Activated CD4-positive, alpha-beta T cell treated with anti-CD3 and anti-CD28 coated beads, Interleukin-2, Interleukin-6, amounts not matched to agents 100 ng/mL and 50 ng/mL, durations not matched to agents 16 hours and 8 hours (primary cell): ENCODE measurements at regions not wholly inside any gene's neighbourhood (a gene's known extent, or its start where the extent isn't known, plus 50 kb on each side); places are given as distances from the start of the nearest gene placed in this dataset.
"Not testable (repeated sequence)": the region's sequence is repeated elsewhere in the genome, so short reads cannot be mapped to it uniquely, and the experiment has no call there.

Experiments
- DNase-seq: peaks from one replicate; pipeline ENCODE4 v3.0.0-alpha.2; 2020

DNA sequence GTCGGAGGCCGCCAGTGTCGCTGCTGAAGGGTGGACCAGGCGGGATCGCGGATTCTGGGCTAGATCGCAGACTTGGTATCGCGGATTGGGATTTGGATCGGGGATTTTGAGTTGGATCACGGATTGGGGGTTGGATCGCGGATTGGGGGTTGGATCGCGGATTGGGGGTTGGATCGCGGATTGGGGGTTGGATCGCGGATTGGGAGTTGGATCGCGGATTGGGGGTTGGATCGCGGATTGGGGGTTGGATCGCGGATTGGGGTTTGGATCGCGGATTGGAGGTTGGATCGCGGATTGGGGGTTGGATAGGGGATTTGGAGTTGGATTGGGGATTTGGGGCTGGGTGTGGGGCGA is 93.1 kb upstream of the THOC3 start:
- DNase-seq, result not testable (repeated sequence)

DNA sequence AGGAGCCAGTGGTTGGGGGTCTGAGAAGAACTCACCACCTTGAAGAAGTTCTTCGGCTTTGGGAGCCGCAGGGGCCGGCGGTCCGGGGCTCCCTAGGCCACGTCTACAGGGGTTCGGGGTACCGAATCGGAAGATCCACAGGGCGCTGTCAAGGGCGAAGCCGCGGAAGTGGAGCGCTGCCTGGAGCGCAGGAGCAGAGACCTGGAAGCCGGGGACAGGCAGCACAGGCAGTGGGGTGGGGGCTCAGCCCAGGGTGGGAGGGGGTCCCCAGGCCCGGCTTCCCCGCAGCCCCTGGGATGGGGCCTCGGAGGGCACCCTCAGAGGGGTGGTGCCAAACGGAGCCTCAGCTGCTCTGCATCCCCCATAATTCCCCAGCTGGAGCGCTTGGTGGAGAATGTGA is 93.5 kb upstream of the THOC3 start:
- not testable (repeated sequence) for DNase-seq

DNA sequence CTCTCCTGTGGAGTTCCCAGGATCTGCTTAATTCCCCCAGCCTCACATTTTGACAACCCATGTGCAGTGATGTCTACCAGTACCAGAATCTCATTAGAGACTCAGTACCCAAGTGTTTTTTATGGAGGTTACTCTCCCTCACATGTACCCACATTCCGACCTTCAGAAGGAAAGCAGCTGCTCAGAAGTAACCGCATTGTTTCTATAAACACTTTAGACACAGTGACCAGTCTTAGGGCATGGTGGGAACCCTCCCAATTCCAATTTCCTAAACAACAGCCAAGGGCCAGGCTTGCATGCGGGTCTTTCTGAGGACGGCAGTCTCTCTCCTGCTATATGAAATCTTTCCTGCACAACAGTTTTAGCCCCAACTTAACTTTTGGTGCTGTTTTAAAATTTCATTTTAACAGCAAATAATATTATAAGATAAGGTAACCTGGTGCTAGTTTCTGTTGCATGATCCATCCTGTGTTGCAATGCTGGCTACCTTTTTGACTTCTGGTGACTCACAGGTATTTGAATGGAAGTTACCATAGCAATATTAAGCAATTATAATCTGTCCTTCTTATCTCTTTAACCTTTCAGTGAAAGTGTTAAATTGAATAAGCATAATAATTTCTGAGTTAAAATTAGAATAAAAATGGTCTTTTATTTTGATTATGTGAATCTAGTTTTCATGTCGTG is 98.3 kb upstream of the THOC3 start:
- not testable (repeated sequence) for DNase-seq

DNA sequence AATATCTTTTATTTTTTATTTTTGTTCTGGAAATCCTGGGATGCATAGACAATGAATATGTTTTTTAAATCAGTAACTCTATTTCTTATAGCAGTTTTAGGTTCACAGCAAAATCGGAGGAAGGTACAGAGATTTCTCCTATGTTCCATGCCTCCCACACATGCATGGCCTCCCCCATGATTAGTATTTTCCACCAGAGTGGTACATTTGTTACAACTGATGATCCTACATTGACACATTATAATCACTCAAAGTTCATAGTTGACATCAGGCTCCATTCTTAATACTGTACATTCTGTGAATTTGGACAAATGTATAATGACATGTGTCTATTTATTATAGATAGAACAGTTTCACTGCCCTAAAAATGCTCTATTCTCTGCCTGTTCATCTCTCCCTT is 99.0 kb upstream of the THOC3 start:
- not testable (repeated sequence) for DNase-seq

DNA sequence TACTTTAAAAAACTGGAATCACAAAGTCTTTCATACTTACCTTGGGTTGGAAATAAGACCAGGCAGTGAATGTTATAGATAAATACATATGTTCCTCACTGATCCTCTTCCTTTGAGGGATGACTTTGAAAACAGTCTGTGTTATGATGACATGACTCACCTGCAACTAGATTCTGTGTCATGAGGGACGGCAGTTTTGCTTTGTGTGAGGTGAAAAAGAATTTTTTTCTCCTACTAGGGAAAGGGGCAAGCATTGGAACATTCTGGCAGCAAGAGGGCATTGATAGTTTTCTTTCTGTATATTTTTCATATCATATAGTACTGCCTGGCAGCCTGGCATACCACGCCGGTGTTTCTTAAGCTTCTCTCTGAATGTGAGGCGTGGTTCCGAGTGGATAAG is 99.8 kb upstream of the THOC3 start:
- DNase-seq, result not testable (repeated sequence)

DNA sequence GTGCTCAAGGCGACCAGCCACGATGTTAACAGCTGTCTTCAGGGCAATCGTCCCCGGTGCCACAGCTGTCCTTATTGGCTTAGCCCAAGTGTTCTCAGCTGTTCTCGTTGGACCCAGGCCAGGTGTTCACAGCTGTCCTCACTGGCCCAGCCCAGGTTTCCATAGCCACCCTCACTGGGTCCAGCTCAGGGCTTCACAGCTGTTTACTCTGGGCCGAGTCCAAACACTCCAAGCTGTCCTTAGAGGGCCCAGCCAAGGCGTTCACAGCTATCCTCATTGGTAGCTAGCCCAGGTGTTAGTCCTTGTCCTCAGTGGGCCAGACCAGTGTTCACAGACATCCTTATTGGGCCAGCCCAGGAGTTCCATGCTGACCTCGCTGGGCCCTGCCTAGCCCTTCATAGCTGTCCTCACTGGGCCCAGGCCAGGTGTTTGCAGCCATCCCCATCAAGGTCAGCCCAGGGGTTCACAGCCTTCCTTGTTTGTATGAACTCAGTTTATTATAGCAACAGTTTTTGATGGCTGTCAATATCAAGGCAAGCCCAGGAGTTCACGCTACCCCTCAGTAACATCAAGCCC is 106.0 kb upstream of the THOC3 start:
- DNase-seq, result not testable (repeated sequence)

DNA sequence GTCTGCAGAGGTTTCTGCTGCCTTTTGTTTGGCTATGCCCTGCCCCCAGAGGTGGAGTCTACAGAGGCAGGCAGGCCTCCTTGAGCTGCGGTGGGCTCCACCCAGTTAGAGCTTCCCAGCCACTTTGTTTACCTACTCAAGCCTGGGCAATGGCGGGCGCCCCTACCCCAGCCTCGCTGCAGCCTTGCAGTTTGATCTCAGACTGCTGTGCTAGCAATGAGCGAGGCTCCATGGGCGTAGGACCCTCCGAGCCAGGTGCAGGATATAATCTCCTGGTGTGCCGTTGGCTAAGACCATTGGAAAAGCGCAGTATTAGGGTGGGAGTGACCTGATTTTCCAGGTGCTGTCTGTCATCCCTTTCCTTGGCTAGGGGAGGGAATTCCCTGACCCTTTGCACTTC is 115.6 kb upstream of the THOC3 start:
- not testable (repeated sequence) for DNase-seq

DNA sequence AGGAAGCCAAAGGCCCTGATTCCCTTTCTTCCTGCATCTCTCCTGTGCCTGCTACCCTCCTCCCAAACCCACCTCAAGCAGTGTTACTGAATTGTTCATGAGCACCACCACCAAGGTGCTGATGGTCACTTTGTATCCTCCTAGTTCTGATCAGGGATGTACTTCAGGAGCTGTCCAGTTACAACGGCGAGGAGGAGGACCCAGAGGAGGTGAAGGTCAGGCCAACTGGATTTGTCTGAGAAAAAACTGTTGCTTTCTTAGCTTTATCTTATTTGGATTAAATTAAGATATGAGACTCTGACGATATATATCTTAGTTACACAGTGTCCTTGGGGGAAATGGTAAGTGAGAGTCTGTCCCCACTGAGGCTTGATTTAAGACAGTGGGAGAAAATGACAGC is 135.0 kb upstream of the THOC3 start:
- not testable (repeated sequence) for DNase-seq

DNA sequence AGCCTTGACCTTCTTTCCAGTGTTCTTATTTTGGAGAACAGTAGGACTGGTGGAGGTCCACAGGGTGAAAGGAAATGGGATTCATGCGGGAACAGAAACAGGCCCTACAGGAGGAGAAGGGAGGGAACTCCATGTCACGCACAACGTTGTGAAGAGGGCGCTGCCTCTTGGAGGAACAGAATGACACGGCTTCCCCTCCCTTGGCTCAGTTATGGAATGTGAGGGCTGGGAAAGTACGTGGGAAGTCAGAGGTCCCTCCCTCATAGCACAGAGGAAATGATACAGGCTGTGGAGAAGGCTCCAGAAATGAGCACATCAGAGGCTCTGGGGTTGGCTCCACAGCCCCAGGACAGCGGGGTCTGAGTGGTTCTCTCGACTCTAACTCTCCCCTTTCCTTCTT is 125.3 kb upstream of the SIMC1 start:
- DNase-seq, result not testable (repeated sequence)

DNA sequence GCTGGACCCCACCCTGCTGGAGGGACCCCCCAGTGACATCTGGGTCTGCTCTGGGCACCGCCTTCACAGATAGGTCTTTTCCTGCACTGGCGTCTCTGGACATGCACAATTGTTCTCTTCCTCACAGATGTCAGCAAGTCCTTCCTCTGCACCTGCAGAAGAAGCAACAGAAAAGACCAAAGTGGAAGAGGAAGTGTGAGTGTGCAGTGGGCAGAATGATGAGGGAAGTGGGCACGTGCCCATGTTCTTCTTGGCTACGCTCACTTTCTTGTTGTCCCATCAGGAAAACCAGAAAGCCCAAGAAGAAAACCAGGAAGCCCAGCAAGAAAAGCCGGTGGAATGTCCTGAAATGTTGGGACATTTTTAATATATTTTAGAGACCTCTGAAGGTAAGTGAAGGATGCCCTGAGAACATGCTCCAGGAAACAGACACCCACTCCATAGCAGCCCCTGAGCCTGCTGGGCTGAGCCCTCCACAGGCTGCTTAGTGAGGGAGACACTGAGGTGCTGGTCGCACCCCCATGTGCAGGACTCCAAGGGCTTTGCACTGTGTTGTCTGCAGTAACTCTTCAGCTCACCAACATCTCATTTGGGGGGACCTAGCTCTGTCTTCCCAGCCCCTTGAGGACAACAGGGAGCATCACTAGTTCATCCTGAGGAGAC is 124.4 kb upstream of the SIMC1 start:
- DNase-seq, result not testable (repeated sequence)

DNA sequence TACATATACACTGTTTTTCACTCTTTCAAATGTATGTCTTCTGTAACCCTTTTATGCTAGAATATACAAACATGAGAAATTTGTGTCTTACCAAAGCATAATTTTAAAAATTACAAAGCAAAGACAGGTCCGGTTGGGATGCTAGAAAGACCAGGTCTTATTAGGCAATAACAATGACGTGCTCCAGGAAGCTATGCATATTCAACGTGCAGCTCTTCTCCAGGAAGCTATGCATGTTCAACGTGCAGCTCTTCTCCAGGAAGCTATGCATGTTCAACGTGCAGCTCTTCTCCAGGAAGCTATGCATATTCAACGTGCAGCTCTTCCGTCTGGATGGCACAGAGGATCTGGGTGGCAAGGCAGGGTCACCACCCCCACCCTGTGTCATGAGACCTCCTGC is 123.4 kb upstream of the SIMC1 start:
- not testable (repeated sequence) for DNase-seq

DNA sequence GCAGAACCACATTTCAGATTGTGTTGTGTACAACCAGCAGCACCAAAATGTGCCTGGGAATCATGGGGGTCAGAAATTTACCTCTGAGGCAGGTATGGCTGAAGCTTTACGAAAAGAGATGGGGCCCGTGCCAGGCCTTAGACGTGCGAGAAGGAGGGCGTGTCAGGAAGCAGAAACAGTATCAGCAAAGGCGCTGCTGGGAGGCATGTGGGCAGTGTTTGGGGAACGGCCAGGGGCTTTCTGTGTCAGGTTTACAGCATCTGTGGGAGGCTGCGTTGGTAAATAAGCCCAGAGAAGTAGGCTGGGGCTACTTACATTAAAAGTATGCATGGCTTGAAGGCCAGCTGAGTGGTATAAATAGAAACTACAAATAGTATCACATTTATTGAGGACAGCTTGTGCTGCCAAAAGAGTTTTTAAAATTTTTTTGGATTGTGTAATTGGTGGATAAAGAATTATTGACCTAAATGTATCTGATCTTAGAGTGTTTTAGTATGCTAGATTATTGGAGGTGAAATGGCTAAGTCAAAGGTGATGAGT is 120.5 kb upstream of the SIMC1 start:
- not testable (repeated sequence) for DNase-seq

DNA sequence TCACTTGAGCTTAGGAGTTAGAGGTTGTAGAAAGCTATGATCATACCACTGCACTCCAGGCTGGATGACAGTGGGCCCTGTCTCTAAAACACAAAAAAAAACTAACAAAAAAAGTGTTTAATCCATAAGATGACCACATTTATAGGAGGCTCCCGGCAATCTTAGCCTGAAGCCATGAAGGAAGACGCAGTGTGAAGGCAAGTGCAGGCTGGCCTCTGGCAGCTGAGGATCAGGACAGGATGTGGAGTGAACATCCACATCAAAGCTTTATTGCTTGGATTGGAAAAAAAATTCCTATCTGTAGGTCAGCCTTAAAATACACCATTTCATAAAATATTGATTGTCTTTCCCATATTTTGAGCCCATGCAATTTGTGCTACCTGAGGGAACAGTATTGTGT is 115.9 kb upstream of the SIMC1 start:
- not testable (repeated sequence) for DNase-seq

DNA sequence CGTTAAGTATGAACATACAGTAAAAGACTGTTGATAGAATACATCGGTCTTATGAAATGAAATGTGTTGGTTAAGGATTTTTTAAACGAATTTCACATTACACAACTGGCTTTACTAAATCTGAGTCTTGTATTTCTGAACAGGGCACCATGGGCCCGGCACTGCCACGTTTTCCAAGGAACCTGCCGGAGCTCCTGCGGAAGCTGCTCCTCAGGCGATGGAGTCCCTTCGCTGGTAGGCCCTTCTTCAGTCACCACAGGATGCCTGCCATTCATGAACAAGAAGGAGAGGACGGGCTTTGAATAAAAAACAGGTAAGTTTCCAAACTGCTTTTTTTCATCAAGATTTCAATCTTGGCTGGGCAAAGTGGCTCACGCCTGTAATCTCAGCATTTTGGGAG is 114.1 kb upstream of the SIMC1 start:
- not testable (repeated sequence) for DNase-seq

DNA sequence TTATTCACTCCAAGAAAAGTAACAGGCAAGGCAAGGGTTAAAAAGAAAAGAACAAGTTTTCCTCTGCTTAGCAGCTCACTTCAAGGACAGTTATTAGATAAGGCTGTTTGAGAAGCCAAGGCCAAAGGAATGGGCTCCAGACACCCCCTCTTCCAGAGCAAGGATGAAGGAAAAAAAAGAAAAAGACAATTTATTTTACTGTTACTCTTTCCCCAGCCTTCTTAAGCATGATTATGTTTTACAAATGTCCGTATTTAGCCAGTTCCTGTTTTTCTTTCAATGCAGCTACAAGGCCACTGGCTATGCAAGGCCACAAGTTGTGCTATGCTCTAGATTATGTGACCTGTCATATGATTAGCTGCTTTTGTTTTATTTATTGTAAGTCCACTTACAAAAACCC is 106.5 kb upstream of the SIMC1 start:
- no peak for DNase-seq

DNA sequence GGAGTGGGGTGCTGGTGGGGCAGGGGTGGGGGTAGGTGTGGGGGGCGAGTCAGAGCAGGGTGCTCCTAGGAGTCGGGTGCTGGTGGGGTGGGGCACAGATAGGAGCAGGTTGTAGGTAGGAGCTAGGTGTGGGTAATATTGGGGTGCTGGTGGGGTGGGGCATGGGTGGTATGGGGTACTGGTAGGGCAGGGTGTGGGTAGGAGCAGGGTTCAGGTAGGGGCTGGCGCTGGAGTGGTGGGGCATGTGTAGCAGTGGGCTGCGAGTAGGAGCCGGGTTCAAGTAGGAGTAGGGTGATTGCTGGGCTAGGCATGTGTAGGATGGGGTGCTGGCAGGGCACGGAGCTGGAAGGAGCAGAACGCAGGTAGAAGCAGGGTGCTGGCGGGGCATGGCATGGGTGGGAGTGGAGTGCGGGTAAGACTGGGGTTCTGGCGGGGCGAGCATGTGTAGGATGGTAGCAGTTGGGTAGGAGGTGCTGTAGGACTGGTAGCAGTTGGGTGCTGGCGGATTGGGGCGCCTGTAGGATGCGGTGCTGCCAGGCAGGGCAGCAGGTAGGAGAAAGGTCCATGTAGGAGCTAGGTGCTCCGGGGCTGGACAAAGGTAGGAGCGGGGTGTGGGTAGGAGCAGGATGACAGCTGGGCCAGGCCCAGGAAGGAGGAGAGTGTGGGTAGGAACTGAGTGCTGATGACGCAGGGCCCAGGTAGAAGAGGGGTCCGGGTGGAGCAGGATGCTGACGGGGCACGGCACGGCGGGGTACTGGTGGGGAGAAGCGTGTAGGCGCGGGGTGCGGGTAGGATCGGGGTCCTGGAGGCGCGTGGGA is 105.5 kb upstream of the SIMC1 start:
- no peak for DNase-seq

DNA sequence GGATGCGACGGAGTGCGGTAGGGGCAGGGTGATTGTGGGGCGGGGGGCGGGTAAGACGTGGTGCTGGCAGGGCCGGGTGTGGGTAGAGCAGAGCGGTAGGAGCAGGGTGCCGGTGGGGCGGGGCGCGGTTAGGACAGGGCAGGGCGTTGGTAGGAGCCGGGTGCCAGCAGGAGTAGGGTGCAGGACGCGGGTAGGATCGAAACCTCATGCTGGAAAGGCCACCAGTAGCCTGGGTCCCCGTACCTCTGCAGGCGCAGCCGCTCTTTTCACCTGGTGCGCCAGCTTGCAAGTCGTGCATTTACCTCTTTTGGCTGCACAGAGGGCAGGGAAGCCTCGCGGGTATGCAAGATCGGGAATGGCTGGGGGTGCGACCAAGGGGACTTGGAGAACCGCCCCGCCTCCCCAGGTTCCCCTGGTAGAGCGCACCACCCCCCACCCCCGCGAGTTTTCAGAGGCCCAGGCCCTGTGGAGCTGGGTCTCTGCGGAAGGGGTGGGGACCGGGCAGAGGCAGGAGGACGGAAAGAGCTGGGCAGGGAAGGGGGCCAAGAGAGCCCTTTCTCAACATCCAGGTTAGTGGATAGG is 104.8 kb upstream of the SIMC1 start:
- DNase-seq, result no peak

DNA sequence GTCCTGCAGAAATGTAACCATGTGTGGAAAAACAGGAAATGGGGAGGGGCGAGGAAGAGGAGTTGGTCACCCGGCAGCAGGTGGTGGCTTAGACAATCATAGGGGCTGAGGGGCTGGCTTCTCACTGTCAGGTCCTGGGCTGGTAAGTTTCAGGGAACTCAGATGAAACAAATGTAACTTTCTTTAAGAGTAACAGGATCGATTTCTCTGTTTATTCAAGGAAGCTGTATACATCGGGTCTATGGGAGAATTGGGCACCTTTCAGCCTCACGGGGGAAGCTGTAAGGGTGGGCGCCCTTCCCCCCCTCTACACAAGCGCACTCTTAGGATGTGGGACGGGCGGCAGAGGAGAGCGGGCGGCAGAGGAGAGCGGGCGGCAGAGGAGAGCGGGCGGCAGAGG is 104.3 kb upstream of the SIMC1 start:
- no peak for DNase-seq

DNA sequence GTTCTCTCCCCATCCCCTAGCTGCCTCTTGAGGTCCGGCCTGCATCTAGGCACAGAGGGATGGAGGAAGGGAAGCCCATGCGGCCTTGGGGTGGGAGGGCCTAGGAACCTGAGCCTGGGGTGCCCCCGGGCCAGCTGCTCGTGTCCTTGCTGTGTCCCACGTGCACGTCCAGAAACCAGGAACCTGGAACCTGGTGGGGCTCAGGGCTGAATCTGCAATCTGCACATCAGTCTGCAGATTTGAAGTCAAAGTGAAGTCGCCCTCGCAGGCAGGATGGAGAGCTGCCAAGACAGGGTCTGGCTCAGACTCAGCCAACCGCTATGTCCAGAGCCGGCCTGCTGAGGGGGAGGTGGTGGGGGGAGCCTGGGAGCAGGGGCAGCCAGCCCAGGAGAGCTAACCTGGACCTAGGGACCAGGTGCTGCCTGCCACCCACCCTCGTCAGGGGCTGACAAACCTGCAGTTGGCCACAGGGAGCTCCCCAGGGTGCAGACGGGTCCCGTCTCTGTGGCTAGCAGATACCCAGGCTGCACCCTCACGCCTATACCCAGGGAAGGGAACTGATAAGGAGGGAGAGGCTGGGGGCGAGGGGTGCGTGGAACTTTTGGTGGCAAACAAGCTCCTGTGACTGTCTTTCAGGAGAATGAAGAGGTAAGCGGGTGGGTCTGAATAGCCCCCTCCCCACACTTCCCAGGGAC is 103.5 kb upstream of the SIMC1 start:
- DNase-seq, result no peak

DNA sequence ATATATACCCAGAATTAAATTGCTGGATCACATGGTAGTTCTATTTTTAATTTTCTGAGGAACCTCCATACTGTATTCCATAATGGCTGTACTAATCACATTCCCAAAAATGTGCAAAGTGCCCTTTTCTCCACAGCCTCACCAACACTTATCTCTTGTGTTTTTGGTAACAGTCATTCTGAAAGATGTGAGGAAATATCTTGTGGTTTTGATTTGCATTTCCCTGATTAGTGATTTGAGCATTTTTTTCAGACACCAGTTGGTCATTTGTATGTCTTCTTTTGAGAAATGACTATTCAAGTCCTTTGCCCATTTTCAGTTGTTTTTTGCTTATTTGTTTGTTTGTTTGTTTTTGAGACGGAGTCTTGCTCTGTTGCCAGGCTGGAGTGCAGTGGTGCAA is 98.1 kb upstream of the SIMC1 start:
- DNase-seq, result peak; percentile 51

DNA sequence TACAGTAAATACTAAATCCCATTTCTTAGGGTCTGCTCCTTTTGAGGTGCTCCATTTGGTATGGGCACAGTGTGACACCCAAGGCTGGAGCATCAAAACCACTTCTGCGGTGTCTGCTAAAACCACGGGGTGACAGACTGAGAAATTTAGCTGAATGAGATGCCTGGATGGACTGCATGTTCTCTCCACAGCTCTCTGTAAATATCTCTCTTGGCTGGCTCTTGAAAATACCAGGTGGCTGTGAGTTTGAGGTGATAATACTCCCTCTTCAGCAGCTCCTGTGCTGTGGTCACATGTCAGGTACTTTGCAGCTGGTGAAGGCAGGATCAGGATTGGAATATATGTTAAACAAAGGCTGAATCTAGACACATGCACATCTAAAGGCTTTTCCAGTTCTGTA is 93.7 kb upstream of the SIMC1 start:
- DNase-seq, result no peak

DNA sequence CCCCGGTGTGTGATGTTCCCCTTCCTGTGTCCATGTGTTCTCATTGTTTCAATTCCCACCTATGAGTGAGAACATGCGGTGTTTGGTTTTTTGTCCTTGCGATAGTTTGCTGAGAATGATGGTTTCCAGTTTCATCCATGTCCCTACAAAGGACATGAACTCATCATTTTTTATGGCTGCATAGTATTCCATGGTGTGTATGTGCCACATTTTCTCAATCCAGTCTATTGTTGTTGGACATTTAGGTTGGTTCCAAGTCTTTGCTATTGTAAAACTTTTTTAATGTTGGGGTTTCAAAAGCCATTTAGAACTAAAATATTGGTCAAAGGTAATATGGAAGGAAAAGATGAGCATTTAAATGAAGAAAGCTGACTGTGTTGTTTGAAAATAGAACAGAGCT is 88.3 kb upstream of the SIMC1 start:
- not testable (repeated sequence) for DNase-seq
